Esophagus muscularis mucosa (tissue), 4 donors: ENCODE measurements at regions not wholly inside any gene's neighbourhood (a gene's known extent, or its start where the extent isn't known, plus 50 kb on each side); places are given as distances from the start of the nearest gene placed in this dataset.
A peak's percentile ranks its signal among the peaks of the same experiment; 100 is the strongest.

Source experiments
- DNase-seq: peaks from one replicate; pipeline ENCODE4 v3.0.0-alpha.2; 2017; ENCODE audit errors: extremely low spot score
- H3K27ac ChIP-seq, 4 donors: fragments of 200-600 bp; sonication (generic); replicated peaks in 1 of 4; 1 replicate in 3 of 4; 2 replicates in 1 of 4; pipeline ENCODE4 v1.5.1; 2016 to 2019; ENCODE audit warnings: mild to moderate bottlenecking in 1 of 4
- H3K27me3 ChIP-seq, 4 donors: fragments of 200-600 bp; sonication (generic); one replicate each; pipeline versions ENCODE4 v1.5.1 to v1.6.0; 2016 to 2019
- H3K36me3 ChIP-seq, 4 donors: fragments of 200-600 bp; sonication (generic); one replicate each; pipeline ENCODE4 v1.5.1; 2016 to 2019
- H3K4me1 ChIP-seq, 4 donors: fragments of 200-600 bp; sonication (generic); one replicate each; pipeline ENCODE4 v1.5.1; 2016 to 2019
- H3K4me3 ChIP-seq, 4 donors: fragments of 200-600 bp; sonication (generic); 1 replicate in 2 of 4; 2 replicates in 2 of 4; pipeline ENCODE4 v1.5.1; 2016 to 2019; ENCODE audit warnings: mild to moderate bottlenecking in 4 of 4, moderate library complexity in 1 of 4
- H3K9me3 ChIP-seq, 4 donors: fragments of 200-600 bp; sonication (generic); 1 replicate in 3 of 4; 2 replicates in 1 of 4; pipeline ENCODE4 v1.5.1; 2016 to 2019
- EP300 ChIP-seq: sonication (generic); formaldehyde crosslinking; IDR thresholded peaks from one replicate; pipeline ENCODE4 v1.6.1; 2017; ENCODE audit warnings: antibody characterized with exemption
- POLR2A ChIP-seq: fragments of 450-650 bp; IDR thresholded peaks from one replicate; pipeline ENCODE4 v1.6.1; 2017; ENCODE audit warnings: antibody characterized with exemption, moderate library complexity, mild to moderate bottlenecking, low read depth
- POLR2AphosphoS5 ChIP-seq, 2 donors: sonication (generic); formaldehyde crosslinking; IDR thresholded peaks; one replicate each; pipeline ENCODE4 v1.6.1; 2017; ENCODE audit warnings: antibody characterized with exemption in 2 of 2
- WGBS: methylation state at CpG from one replicate; pipeline ENCODE4 v1.1.5; 2018; 5-methylcytosine and 5-hydroxymethylcytosine counted together
- intact Hi-C: fragments of 100-400 bp; cut with DNase I; formaldehyde crosslinking; loops from one replicate; pipeline ENCODE4 v1.15.1; 2023
- TF ChIP-seq, protein P1 (sequence below), 3 experiments: fragments of 200-600 bp in 2 of 3; fragments of 450-650 bp in 1 of 3; sonication (generic) in 2 of 3; IDR thresholded peaks; one replicate each; pipeline ENCODE4 v1.5.1; 2017 to 2019; ENCODE audit warnings: antibody characterized with exemption in 3 of 3, mild to moderate bottlenecking in 2 of 3, moderate library complexity in 1 of 3

GRCh38 chr12:89080793-89081465 is 271.4 kb downstream of the DUSP6 start:
- 64% methylated on average over 3 of the region's 3 CpGs for WGBS
- Histone ChIP-seq H3K36me3 (no peaks in the 10 kb centered on the region), H3K27ac (no peak overlapping the region), H3K27me3 (no peaks in the 10 kb centered on the region), H3K9me3 (no peaks in the 10 kb centered on the region), H3K4me1 (peaks cover 0 to 3% (median 0%) of the 10 kb centered on the region in 4 donors), H3K4me3 (no peak overlapping the region)
- DNase-seq, result peak; percentile 45
- intact Hi-C loops, result no loop called here
- TF ChIP-seq POLR2AphosphoS5 (IDR thresholded peaks at IDR 0.05), result no peak
- no peak for TF ChIP-seq EP300
- TF ChIP-seq, protein P1, sequence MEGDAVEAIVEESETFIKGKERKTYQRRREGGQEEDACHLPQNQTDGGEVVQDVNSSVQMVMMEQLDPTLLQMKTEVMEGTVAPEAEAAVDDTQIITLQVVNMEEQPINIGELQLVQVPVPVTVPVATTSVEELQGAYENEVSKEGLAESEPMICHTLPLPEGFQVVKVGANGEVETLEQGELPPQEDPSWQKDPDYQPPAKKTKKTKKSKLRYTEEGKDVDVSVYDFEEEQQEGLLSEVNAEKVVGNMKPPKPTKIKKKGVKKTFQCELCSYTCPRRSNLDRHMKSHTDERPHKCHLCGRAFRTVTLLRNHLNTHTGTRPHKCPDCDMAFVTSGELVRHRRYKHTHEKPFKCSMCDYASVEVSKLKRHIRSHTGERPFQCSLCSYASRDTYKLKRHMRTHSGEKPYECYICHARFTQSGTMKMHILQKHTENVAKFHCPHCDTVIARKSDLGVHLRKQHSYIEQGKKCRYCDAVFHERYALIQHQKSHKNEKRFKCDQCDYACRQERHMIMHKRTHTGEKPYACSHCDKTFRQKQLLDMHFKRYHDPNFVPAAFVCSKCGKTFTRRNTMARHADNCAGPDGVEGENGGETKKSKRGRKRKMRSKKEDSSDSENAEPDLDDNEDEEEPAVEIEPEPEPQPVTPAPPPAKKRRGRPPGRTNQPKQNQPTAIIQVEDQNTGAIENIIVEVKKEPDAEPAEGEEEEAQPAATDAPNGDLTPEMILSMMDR (IDR thresholded peaks at IDR 0.05), result no peak
- TF ChIP-seq POLR2A, result no peak

GRCh38 chr12:89075880-89076540 is 276.3 kb downstream of the DUSP6 start:
- Histone ChIP-seq H3K27me3 (no peaks in the 10 kb centered on the region), H3K4me1 (peaks cover 0 to 3% (median 0%) of the 10 kb centered on the region in 4 donors), H3K4me3 (no peak overlapping the region), H3K9me3 (no peaks in the 10 kb centered on the region), H3K27ac (no peak overlapping the region), H3K36me3 (no peaks in the 10 kb centered on the region)
- TF ChIP-seq, protein P1 (IDR thresholded peaks at IDR 0.05), result no peak
- TF ChIP-seq POLR2AphosphoS5 (IDR thresholded peaks at IDR 0.05) (no peak), EP300 (no peak), POLR2A (no peak)
- no peak for DNase-seq
- intact Hi-C loops, result no loop called here
- 90% methylated on average over 2 of the region's 2 CpGs for WGBS

DNA sequence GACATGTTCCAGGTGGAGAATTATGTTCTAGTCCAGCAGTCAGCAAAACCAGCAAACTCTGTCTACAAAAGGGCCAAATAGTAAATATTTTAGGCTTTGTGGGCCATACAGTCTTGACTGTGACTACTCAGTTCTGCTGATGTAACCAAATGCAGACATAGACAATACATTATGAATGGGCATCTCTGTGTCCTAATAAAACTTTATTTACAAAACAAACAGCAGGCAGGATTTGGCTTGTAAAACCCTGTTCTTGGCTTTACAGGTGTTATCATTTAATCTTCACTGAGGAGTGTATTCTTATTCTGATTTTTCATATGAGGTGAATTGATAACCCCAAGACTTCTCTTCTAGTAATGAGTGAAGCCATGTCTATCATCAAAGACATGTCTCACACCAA is 278.6 kb downstream of the DUSP6 start:
- H3K4me3 ChIP-seq, result no peak overlapping the region
- H3K4me1 ChIP-seq, result no peaks in the 10 kb centered on the region
- H3K36me3 ChIP-seq, result no peaks in the 10 kb centered on the region
- H3K9me3 ChIP-seq, result no peaks in the 10 kb centered on the region
- H3K27ac ChIP-seq, result no peak overlapping the region
- no peak for DNase-seq
- no peaks in the 10 kb centered on the region for H3K27me3 ChIP-seq
- TF ChIP-seq POLR2AphosphoS5 (IDR thresholded peaks at IDR 0.05), result no peak
- no peak for TF ChIP-seq POLR2A
- TF ChIP-seq, protein P1 (IDR thresholded peaks at IDR 0.05), result no peak
- TF ChIP-seq EP300, result no peak
- intact Hi-C loops, result no loop called here

- 80% methylated on average over 1 of the region's 1 CpG for WGBS
- Histone ChIP-seq H3K4me3 (no peak overlapping the region), H3K27ac (no peak overlapping the region), H3K36me3 (no peaks in the 10 kb centered on the region), H3K27me3 (no peaks in the 10 kb centered on the region), H3K4me1 (no peaks in the 10 kb centered on the region), H3K9me3 (no peaks in the 10 kb centered on the region)
- DNase-seq, result no peak
- intact Hi-C loops, result no loop called here
- TF ChIP-seq EP300 (no peak), POLR2AphosphoS5 (IDR thresholded peaks at IDR 0.05) (no peak), POLR2A (no peak)
- TF ChIP-seq, protein P1 (IDR thresholded peaks at IDR 0.05), result no peak
Measured at GRCh38 chr12:89073027-89073398, 279.3 kb downstream of the DUSP6 start.
